CD14-positive monocyte (primary cell): ENCODE measurements at regions not wholly inside any gene's neighbourhood (a gene's known extent, or its start where the extent isn't known, plus 50 kb on each side); places are given as distances from the start of the nearest gene placed in this dataset.

Experiments
- DNase-seq, 3 donors: peaks; one replicate each; pipeline ENCODE4 v3.0.0-alpha.2; 2011 to 2022
- H2AFZ ChIP-seq: 2 replicates; pipeline ENCODE4 v1.6.0; 2012; ENCODE audit warnings: mild to moderate bottlenecking, low read depth, low read length, inconsistent platforms; ENCODE audit not compliant: insufficient read depth, poor library complexity, severe bottlenecking
- H3K27ac ChIP-seq, 2 donors: 1 replicate in 1 of 2; 2 replicates in 1 of 2; pipeline ENCODE4 v1.5.1; 2012 to 2013; ENCODE audit warnings: low read length in 2 of 2, control low read depth in 1 of 2, inconsistent platforms in 1 of 2, low read depth in 1 of 2, mild to moderate bottlenecking in 1 of 2
- H3K27me3 ChIP-seq, 2 donors: one replicate each; pipeline versions ENCODE4 v1.6.0 to v1.6.1; 2011 to 2013; ENCODE audit warnings: low read length in 2 of 2; ENCODE audit not compliant: control insufficient read depth in 2 of 2, insufficient read depth in 2 of 2
- H3K36me3 ChIP-seq, 2 donors: replicated peaks in 1 of 2; 1 replicate in 1 of 2; 2 replicates in 1 of 2; pipeline versions ENCODE4 v1.5.1 to v1.6.1; 2012 to 2013; ENCODE audit warnings: low read length in 2 of 2, control low read depth in 1 of 2, inconsistent platforms in 1 of 2, mild to moderate bottlenecking in 1 of 2; ENCODE audit not compliant: insufficient read depth in 2 of 2, control insufficient read depth in 1 of 2
- H3K4me1 ChIP-seq, 2 donors: 1 replicate in 1 of 2; 2 replicates in 1 of 2; pipeline versions ENCODE4 v1.5.1 to v1.6.1; 2012 to 2013; ENCODE audit warnings: low read length in 2 of 2, control low read depth in 1 of 2, inconsistent platforms in 1 of 2, mild to moderate bottlenecking in 1 of 2, moderate library complexity in 1 of 2; ENCODE audit not compliant: insufficient read depth in 2 of 2, control insufficient read depth in 1 of 2
- H3K4me2 ChIP-seq: replicated peaks from 2 replicates; pipeline ENCODE3; 2012; ENCODE audit warnings: low read length, moderate library complexity, mild to moderate bottlenecking; ENCODE audit not compliant: poor library complexity, severe bottlenecking; ENCODE audit errors: extremely low read depth
- H3K4me3 ChIP-seq, 3 experiments: fragments of 200-600 bp in 1 of 3; sonication (generic) in 1 of 3; replicated peaks in 1 of 3; 1 replicate in 2 of 3; 2 replicates in 1 of 3; pipeline ENCODE4 v1.5.1; 2011 to 2013; ENCODE audit warnings: low read length in 3 of 3, mild to moderate bottlenecking in 3 of 3, control low read depth in 2 of 3, low read depth in 2 of 3, inconsistent platforms in 1 of 3, moderate library complexity in 1 of 3
- H3K79me2 ChIP-seq: 2 replicates; pipeline ENCODE4 v1.6.0; 2012; ENCODE audit warnings: mild to moderate bottlenecking, control low read depth, inconsistent platforms, low read length, moderate library complexity; ENCODE audit not compliant: insufficient read depth
- H3K9ac ChIP-seq: 2 replicates; pipeline ENCODE4 v1.6.0; 2017; ENCODE audit warnings: low read length, mild to moderate bottlenecking; ENCODE audit not compliant: insufficient read depth, poor library complexity, severe bottlenecking
- H3K9me3 ChIP-seq, 2 donors: replicated peaks in 1 of 2; 1 replicate in 1 of 2; 2 replicates in 1 of 2; pipeline versions ENCODE4 v1.5.1 to v1.6.1; 2012 to 2013; ENCODE audit warnings: low read length in 2 of 2, control low read depth in 1 of 2; ENCODE audit not compliant: control insufficient read depth in 1 of 2, insufficient read depth in 1 of 2
- H4K20me1 ChIP-seq: 2 replicates; pipeline ENCODE4 v1.6.0; 2012; ENCODE audit warnings: mild to moderate bottlenecking, low read length, control low read depth, moderate library complexity; ENCODE audit not compliant: insufficient read depth
- H3K27ac Mint-ChIP-seq, 7 donors: one replicate each; pipeline ENCODE4 v1.8.0; 2020; ENCODE audit warnings: mild to moderate bottlenecking in 7 of 7, mixed read lengths in 7 of 7, moderate library complexity in 6 of 7, inconsistent platforms in 2 of 7
- H3K27me3 Mint-ChIP-seq, 3 donors: one replicate each; pipeline ENCODE4 v1.8.0; 2021 to 2022; ENCODE audit warnings: low read depth in 3 of 3, mild to moderate bottlenecking in 3 of 3, mixed read lengths in 3 of 3, moderate library complexity in 3 of 3, inconsistent platforms in 1 of 3
- H3K36me3 Mint-ChIP-seq, 2 donors: one replicate each; pipeline ENCODE4 v1.8.0; 2020; ENCODE audit warnings: mixed read lengths in 2 of 2, inconsistent platforms in 1 of 2, mild to moderate bottlenecking in 1 of 2
- H3K4me1 Mint-ChIP-seq: one replicate; pipeline ENCODE4 v1.8.0; 2020; ENCODE audit warnings: mild to moderate bottlenecking, mixed read lengths
- H3K4me3 Mint-ChIP-seq, 2 donors: one replicate each; pipeline ENCODE4 v1.8.0; 2020; ENCODE audit warnings: mild to moderate bottlenecking in 2 of 2, mixed read lengths in 2 of 2, moderate library complexity in 1 of 2
- H3K9me3 Mint-ChIP-seq, 7 donors: one replicate each; pipeline ENCODE4 v1.8.0; 2020 to 2022; ENCODE audit warnings: mixed read lengths in 7 of 7, mild to moderate bottlenecking in 6 of 7, moderate library complexity in 6 of 7, inconsistent platforms in 2 of 7
- CTCF ChIP-seq: fragments of 200-600 bp; IDR thresholded peaks from one replicate; pipeline ENCODE4 v1.8.0; 2022; ENCODE audit warnings: antibody characterized with exemption, mild to moderate bottlenecking
- WGBS: methylation state at CpG from one replicate; pipeline ENCODE4 v1.1.5; 2013; ENCODE audit warnings: missing lambda C conversion rate; ENCODE audit not compliant: insufficient coverage; 5-methylcytosine and 5-hydroxymethylcytosine counted together
- intact Hi-C, 2 donors: fragments of 100-400 bp; cut with micrococcal nuclease; formaldehyde crosslinking; loops; one replicate each; pipeline versions ENCODE4 v1.15.0 to v1.15.1; 2023

GRCh38 chr14:98612434-98613200 is 659.4 kb downstream of the BCL11B start:
- Histone ChIP-seq H2AFZ (no peak overlapping the region), H3K9ac (no peak overlapping the region), H3K9me3 (peaks cover 7 to 10% of the 10 kb centered on the region in 2 donors), H3K36me3 (no peaks in the 10 kb centered on the region), H3K79me2 (no peaks in the 10 kb centered on the region), H4K20me1 (no peaks in the 10 kb centered on the region), H3K4me2 (no peak overlapping the region), H3K4me3 (no peak overlapping the region), H3K4me1 (no peaks in the 10 kb centered on the region), H3K27me3 (no peaks in the 10 kb centered on the region), H3K27ac (no peak overlapping the region)
- intact Hi-C loops, result no loop called here
- WGBS, result 77% methylated on average over 5 of the region's 6 CpGs
- no peak overlapping the region for H3K4me3 Mint-ChIP-seq
- H3K27me3 Mint-ChIP-seq, result peaks cover 0 to 2% (median 1%) of the 10 kb centered on the region in 3 donors
- peaks cover 3 to 32% (median 9%) of the 10 kb centered on the region in 7 donors for H3K9me3 Mint-ChIP-seq
- H3K27ac Mint-ChIP-seq, result no peak overlapping the region
- no peak for TF ChIP-seq CTCF
- no peak for DNase-seq
- no peaks in the 10 kb centered on the region for H3K36me3 Mint-ChIP-seq
- no peaks in the 10 kb centered on the region for H3K4me1 Mint-ChIP-seq

- Histone ChIP-seq H3K79me2 (no peaks in the 10 kb centered on the region), H3K27me3 (no peaks in the 10 kb centered on the region), H3K9me3 (peaks cover 7 to 10% of the 10 kb centered on the region in 2 donors), H2AFZ (no peak overlapping the region), H3K4me2 (no peak overlapping the region), H3K4me1 (no peaks in the 10 kb centered on the region), H3K27ac (no peak overlapping the region), H3K9ac (no peak overlapping the region), H3K4me3 (no peak overlapping the region), H3K36me3 (no peaks in the 10 kb centered on the region), H4K20me1 (no peaks in the 10 kb centered on the region)
- Mint-ChIP-seq H3K36me3 (no peaks in the 10 kb centered on the region), H3K27me3 (peaks cover 0 to 2% (median 1%) of the 10 kb centered on the region in 3 donors), H3K9me3 (peaks cover 3 to 24% (median 10%) of the 10 kb centered on the region in 7 donors), H3K4me3 (no peak overlapping the region), H3K27ac (no peak overlapping the region), H3K4me1 (no peaks in the 10 kb centered on the region)
- no peak for DNase-seq
- TF ChIP-seq CTCF, result no peak
- WGBS, result 86% methylated on average over 2 of the region's 3 CpGs
- intact Hi-C loops, result no loop called here
Measured at GRCh38 chr14:98614741-98615140, 657.3 kb downstream of the BCL11B start.
